ENCODE measurements at regions not wholly inside any gene's neighbourhood (a gene's known extent, or its start where the extent isn't known, plus 50 kb on each side); places are given as distances from the start of the nearest gene placed in this dataset.

DNA sequence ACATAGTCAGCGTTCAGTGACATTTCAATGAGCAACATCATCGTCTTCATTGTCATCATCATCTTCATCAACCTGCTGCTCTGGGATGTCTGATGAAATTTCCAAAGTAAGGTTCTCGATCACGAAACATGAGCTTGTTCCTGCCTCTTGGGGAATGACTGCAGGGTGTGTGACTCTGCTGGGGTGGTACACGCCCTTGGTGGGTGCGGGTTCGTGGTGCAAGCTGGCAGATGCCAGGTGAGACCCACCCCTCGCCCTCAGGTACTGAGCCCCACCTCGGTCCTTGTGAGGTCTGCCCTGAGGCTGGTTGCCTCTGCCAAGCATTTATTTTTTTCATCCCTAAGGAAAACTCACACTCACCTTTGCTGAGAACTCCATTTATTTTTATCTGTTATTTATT lies 1389.2 kb downstream of the TBC1D22A start:
- Histone ChIP-seq H3K9ac (ENCODE audit: low read length) (no peak overlapping the region), H3K4me2 (ENCODE audit: low read depth, low read length) (no peak overlapping the region), H3K9me3 (replicated peaks; ENCODE audit: insufficient read depth, low read length) (no peaks in the 10 kb centered on the region), H3K4me1 (ENCODE audit: low read length) (no peaks in the 10 kb centered on the region), H3K9me2 (replicated peaks; ENCODE audit: insufficient read depth, low read length) (no peaks in the 10 kb centered on the region), H3K4me3 (ENCODE audit: low read length) (no peak overlapping the region), H4K20me1 (ENCODE audit: insufficient read depth, low read length) (no peaks in the 10 kb centered on the region), H2AFZ (ENCODE audit: low read length) (no peak overlapping the region), H3K27ac (ENCODE audit: low read length) (no peak overlapping the region), H3F3A (ENCODE audit: insufficient read depth, low read length) (no peaks in the 10 kb centered on the region), H3K36me3 (replicated peaks; ENCODE audit: insufficient read depth, low read length) (no peaks in the 10 kb centered on the region), H3K79me2 (ENCODE audit: low read length) (no peaks in the 10 kb centered on the region), H3K27me3 (replicated peaks; ENCODE audit: insufficient read depth, low read length) (no peaks in the 10 kb centered on the region)
- TF ChIP-seq EZH2 (optimal IDR thresholded peaks at IDR 0.05; ENCODE audit: low read depth, low read length) = no peak
- TF ChIP-seq EZH2phosphoT487 (IDR thresholded peaks at IDR 0.05; ENCODE audit: low read length) = no peak
- TF ChIP-seq, protein P1, sequence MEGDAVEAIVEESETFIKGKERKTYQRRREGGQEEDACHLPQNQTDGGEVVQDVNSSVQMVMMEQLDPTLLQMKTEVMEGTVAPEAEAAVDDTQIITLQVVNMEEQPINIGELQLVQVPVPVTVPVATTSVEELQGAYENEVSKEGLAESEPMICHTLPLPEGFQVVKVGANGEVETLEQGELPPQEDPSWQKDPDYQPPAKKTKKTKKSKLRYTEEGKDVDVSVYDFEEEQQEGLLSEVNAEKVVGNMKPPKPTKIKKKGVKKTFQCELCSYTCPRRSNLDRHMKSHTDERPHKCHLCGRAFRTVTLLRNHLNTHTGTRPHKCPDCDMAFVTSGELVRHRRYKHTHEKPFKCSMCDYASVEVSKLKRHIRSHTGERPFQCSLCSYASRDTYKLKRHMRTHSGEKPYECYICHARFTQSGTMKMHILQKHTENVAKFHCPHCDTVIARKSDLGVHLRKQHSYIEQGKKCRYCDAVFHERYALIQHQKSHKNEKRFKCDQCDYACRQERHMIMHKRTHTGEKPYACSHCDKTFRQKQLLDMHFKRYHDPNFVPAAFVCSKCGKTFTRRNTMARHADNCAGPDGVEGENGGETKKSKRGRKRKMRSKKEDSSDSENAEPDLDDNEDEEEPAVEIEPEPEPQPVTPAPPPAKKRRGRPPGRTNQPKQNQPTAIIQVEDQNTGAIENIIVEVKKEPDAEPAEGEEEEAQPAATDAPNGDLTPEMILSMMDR (IDR thresholded peaks at IDR 0.05; ENCODE audit: low read length) = no peak
- DNase-seq = no peak

DNA sequence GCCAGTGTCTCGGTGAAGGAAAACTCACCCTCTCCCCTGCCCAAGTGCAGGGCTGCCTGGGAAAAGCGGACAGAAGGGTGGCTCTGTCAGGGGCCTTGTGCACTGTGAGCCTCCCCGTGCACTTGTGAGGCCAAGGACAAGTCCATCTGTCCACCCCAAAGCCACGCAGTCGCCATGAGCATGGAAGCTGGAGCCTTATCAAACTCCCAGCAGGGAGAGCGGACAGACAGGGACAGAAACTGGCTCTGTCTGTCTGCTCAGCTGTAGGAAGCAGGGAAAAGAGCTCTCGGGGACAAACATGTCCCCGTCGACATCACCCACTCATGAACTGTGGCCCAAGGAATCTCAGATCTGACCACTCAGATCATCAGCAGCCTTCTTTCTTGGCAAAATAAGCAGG lies 1385.4 kb downstream of the TBC1D22A start:
- Histone ChIP-seq H3K9me3 (replicated peaks; ENCODE audit: insufficient read depth, low read length) (no peaks in the 10 kb centered on the region), H3K9ac (ENCODE audit: low read length) (no peak overlapping the region), H3K9me2 (replicated peaks; ENCODE audit: insufficient read depth, low read length) (no peaks in the 10 kb centered on the region), H3K4me1 (ENCODE audit: low read length) (no peaks in the 10 kb centered on the region), H3K27ac (ENCODE audit: low read length) (no peak overlapping the region), H4K20me1 (ENCODE audit: insufficient read depth, low read length) (no peaks in the 10 kb centered on the region), H3K4me3 (ENCODE audit: low read length) (no peak overlapping the region), H3K4me2 (ENCODE audit: low read depth, low read length) (no peak overlapping the region), H2AFZ (ENCODE audit: low read length) (no peak overlapping the region), H3K27me3 (replicated peaks; ENCODE audit: insufficient read depth, low read length) (no peaks in the 10 kb centered on the region), H3F3A (ENCODE audit: insufficient read depth, low read length) (no peaks in the 10 kb centered on the region), H3K79me2 (ENCODE audit: low read length) (no peaks in the 10 kb centered on the region), H3K36me3 (replicated peaks; ENCODE audit: insufficient read depth, low read length) (no peaks in the 10 kb centered on the region)
- DNase-seq = no peak
- TF ChIP-seq, protein P1 (IDR thresholded peaks at IDR 0.05; ENCODE audit: low read length) = no peak
- no peak for TF ChIP-seq EZH2phosphoT487 (IDR thresholded peaks at IDR 0.05; ENCODE audit: low read length)
- no peak for TF ChIP-seq EZH2 (optimal IDR thresholded peaks at IDR 0.05; ENCODE audit: low read depth, low read length)

DNA sequence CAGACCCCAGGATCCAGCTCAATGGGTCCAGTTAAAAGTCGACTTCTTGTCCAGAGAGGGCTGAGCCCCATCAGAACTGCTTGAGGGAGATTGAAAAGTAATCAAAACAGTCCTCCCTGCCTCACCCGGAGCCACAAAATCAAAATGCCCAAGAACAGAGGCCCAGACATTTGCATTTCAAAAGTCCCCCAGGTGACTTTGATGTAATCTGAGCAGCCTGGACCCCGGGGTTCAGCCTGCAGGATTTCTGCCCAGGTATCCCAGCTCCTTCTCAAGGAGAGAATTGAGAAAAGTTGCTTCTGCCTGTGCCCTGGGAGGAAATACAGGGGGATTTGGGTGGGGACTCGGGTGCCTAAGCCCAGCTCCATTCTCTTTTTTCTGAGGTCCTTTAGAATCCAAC lies 1385.0 kb downstream of the TBC1D22A start:
- no peaks in the 10 kb centered on the region for H3K9me2 ChIP-seq (replicated peaks; ENCODE audit: insufficient read depth, low read length)
- no peak for DNase-seq
- TF ChIP-seq EZH2phosphoT487 (IDR thresholded peaks at IDR 0.05; ENCODE audit: low read length) (no peak), EZH2 (optimal IDR thresholded peaks at IDR 0.05; ENCODE audit: low read depth, low read length) (no peak)
- TF ChIP-seq, protein P1 (IDR thresholded peaks at IDR 0.05; ENCODE audit: low read length) = no peak
- H3K27ac ChIP-seq (ENCODE audit: low read length) = no peak overlapping the region
- no peak overlapping the region for H3K4me2 ChIP-seq (ENCODE audit: low read depth, low read length)
- no peak overlapping the region for H2AFZ ChIP-seq (ENCODE audit: low read length)
- no peaks in the 10 kb centered on the region for H3K36me3 ChIP-seq (replicated peaks; ENCODE audit: insufficient read depth, low read length)
- H3K9me3 ChIP-seq (replicated peaks; ENCODE audit: insufficient read depth, low read length) = no peaks in the 10 kb centered on the region
- H3K9ac ChIP-seq (ENCODE audit: low read length) = no peak overlapping the region
- no peaks in the 10 kb centered on the region for H3K79me2 ChIP-seq (ENCODE audit: low read length)
- H3F3A ChIP-seq (ENCODE audit: insufficient read depth, low read length) = no peaks in the 10 kb centered on the region
- H3K4me3 ChIP-seq (ENCODE audit: low read length) = no peak overlapping the region
- H4K20me1 ChIP-seq (ENCODE audit: insufficient read depth, low read length) = no peaks in the 10 kb centered on the region
- no peaks in the 10 kb centered on the region for H3K4me1 ChIP-seq (ENCODE audit: low read length)
- no peaks in the 10 kb centered on the region for H3K27me3 ChIP-seq (replicated peaks; ENCODE audit: insufficient read depth, low read length)

All from MM.1S (cell line).